Fibroblast of lung (primary cell): ENCODE measurements at regions not wholly inside any gene's neighbourhood (a gene's known extent, or its start where the extent isn't known, plus 50 kb on each side); places are given as distances from the start of the nearest gene placed in this dataset.

Source experiments
- DNase-seq, 2 donors: peaks; one replicate each; pipeline versions ENCODE4 v3.0.0 to v3.0.0-alpha.2; 2010; ENCODE audit warnings: low read depth in 2 of 2
- H2AFZ ChIP-seq: 2 replicates; pipeline ENCODE4 v1.5.1; 2012; ENCODE audit warnings: low read length, control low read depth, inconsistent platforms
- H3K27ac ChIP-seq: 2 replicates; pipeline ENCODE4 v1.5.1; 2011; ENCODE audit warnings: low read length, control low read depth; ENCODE audit not compliant: insufficient read depth
- H3K27me3 ChIP-seq: 2 replicates; pipeline ENCODE4 v1.5.1; 2011; ENCODE audit warnings: mild to moderate bottlenecking, low read length; ENCODE audit not compliant: control insufficient read depth, insufficient read depth
- H3K36me3 ChIP-seq: 2 replicates; pipeline ENCODE4 v1.5.1; 2011; ENCODE audit warnings: low read length; ENCODE audit not compliant: control insufficient read depth, insufficient read depth
- H3K4me1 ChIP-seq: 2 replicates; pipeline ENCODE4 v1.5.1; 2011; ENCODE audit warnings: low read length; ENCODE audit not compliant: control insufficient read depth, insufficient read depth; ENCODE audit errors: extremely low read depth
- H3K4me2 ChIP-seq: 2 replicates; pipeline ENCODE4 v1.5.1; 2011; ENCODE audit warnings: low read length, control low read depth; ENCODE audit not compliant: insufficient read depth; ENCODE audit errors: extremely low read depth
- H3K4me3 ChIP-seq, 4 experiments: fragments of 200-600 bp in 1 of 4; sonication (generic) in 1 of 4; replicated peaks in 1 of 4; 2 replicates each; pipeline ENCODE4 v1.5.1; 2011 to 2016; ENCODE audit warnings: low read length in 4 of 4, low read depth in 3 of 4, mild to moderate bottlenecking in 3 of 4, control low read depth in 2 of 4, inconsistent platforms in 1 of 4, mixed read lengths in 1 of 4; ENCODE audit not compliant: insufficient read depth in 1 of 4; ENCODE audit errors: control extremely low read depth in 1 of 4
- H3K79me2 ChIP-seq: 2 replicates; pipeline ENCODE4 v1.5.1; 2012; ENCODE audit warnings: mild to moderate bottlenecking, low read length, inconsistent platforms; ENCODE audit not compliant: control insufficient read depth, insufficient read depth
- H3K9ac ChIP-seq: 2 replicates; pipeline ENCODE4 v1.5.1; 2011; ENCODE audit warnings: mild to moderate bottlenecking, low read length, control low read depth; ENCODE audit not compliant: insufficient read depth
- H3K9me3 ChIP-seq: 2 replicates; pipeline ENCODE4 v1.5.1; 2012; ENCODE audit warnings: low read depth, low read length; ENCODE audit not compliant: control insufficient read depth, insufficient read depth
- H4K20me1 ChIP-seq: 2 replicates; pipeline ENCODE4 v1.5.1; 2011; ENCODE audit warnings: low read length; ENCODE audit not compliant: control insufficient read depth, insufficient read depth; ENCODE audit errors: extremely low read depth
- EZH2 ChIP-seq: IDR thresholded peaks from 2 replicates; pipeline ENCODE4 v1.5.1; 2012; ENCODE audit warnings: low read length, control low read depth, mild to moderate bottlenecking; ENCODE audit errors: missing control alignments
- TF ChIP-seq, protein P1 (sequence below), 2 donors: IDR thresholded peaks in 1 of 2; conservative IDR thresholded peaks in 1 of 2; 1 replicate in 1 of 2; 2 replicates in 1 of 2; pipeline ENCODE4 v1.5.1; 2011 to 2012; ENCODE audit warnings: low read length in 2 of 2, control low read depth in 1 of 2, inconsistent platforms in 1 of 2, low read depth in 1 of 2, mild to moderate bottlenecking in 1 of 2

DNA sequence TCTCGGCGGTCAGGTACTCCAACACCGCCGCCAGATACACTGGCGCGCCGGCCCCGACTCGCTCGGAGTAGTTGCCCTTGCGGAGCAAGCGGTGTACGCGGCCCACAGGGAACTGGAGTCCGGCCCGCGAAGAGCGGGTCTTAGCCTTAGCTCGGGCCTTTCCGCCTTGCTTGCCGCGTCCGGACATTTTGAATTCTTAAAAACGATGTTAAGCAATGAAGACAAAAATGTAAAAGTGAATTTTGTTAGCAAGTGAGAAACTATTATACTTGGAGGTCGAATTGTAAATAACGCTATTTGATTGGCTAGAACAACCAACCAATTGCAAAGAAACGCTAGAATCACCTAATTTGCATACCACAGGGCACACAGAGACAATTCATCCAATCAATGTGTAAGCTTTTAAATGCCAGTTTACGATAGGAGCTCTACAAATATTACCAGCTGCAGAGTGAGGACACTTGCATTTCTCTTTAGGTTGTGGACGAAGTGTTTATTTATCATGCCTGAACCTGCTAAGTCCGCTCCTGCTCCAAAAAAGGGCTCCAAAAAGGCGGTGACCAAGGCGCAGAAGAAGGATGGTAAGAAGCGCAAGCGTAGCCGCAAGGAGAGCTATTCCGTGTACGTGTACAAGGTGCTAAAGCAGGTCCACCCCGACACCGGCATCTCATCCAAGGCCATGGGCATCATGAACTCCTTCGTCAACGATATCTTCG is 112.0 kb downstream of the HFE start:
- Histone ChIP-seq H3K4me3 (peak overlapping the region; percentile 82 to 88 (median 86)), H2AFZ (peak overlapping the region; percentile 76), H4K20me1 (peaks cover 3% of the 10 kb centered on the region), H3K9ac (peak overlapping the region; percentile 63), H3K9me3 (no peaks in the 10 kb centered on the region), H3K36me3 (no peaks in the 10 kb centered on the region), H3K27ac (peak overlapping the region; percentile 86), H3K79me2 (peaks cover 15% of the 10 kb centered on the region), H3K4me1 (peaks cover 4% of the 10 kb centered on the region), H3K27me3 (no peaks in the 10 kb centered on the region), H3K4me2 (peak overlapping the region; percentile 97)
- TF ChIP-seq EZH2: no peak
- TF ChIP-seq, protein P1, sequence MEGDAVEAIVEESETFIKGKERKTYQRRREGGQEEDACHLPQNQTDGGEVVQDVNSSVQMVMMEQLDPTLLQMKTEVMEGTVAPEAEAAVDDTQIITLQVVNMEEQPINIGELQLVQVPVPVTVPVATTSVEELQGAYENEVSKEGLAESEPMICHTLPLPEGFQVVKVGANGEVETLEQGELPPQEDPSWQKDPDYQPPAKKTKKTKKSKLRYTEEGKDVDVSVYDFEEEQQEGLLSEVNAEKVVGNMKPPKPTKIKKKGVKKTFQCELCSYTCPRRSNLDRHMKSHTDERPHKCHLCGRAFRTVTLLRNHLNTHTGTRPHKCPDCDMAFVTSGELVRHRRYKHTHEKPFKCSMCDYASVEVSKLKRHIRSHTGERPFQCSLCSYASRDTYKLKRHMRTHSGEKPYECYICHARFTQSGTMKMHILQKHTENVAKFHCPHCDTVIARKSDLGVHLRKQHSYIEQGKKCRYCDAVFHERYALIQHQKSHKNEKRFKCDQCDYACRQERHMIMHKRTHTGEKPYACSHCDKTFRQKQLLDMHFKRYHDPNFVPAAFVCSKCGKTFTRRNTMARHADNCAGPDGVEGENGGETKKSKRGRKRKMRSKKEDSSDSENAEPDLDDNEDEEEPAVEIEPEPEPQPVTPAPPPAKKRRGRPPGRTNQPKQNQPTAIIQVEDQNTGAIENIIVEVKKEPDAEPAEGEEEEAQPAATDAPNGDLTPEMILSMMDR (conservative IDR thresholded peaks at IDR 0.05 in 1 of 2, IDR thresholded peaks at IDR 0.05 in 1 of 2; ENCODE audit: low read depth in 1 of 2, low read length in 2 of 2): no peak
- peak; percentile 95 to 99 for DNase-seq

- Histone ChIP-seq H4K20me1 (peaks cover 3% of the 10 kb centered on the region), H3K4me1 (peaks cover 4% of the 10 kb centered on the region), H2AFZ (peak overlapping the region; percentile 76), H3K36me3 (no peaks in the 10 kb centered on the region), H3K4me3 (peak overlapping the region; percentile 66 to 88 (median 86)), H3K9ac (no peak overlapping the region), H3K79me2 (peaks cover 15% of the 10 kb centered on the region), H3K9me3 (no peaks in the 10 kb centered on the region), H3K4me2 (peak overlapping the region; percentile 79), H3K27ac (peak overlapping the region; percentile 86), H3K27me3 (no peaks in the 10 kb centered on the region)
- DNase-seq: peak; percentile 30 to 73
- no peak for TF ChIP-seq EZH2
Observed at GRCh38 chr6:26199773-26200764, 112.8 kb downstream of the HFE start.

DNA sequence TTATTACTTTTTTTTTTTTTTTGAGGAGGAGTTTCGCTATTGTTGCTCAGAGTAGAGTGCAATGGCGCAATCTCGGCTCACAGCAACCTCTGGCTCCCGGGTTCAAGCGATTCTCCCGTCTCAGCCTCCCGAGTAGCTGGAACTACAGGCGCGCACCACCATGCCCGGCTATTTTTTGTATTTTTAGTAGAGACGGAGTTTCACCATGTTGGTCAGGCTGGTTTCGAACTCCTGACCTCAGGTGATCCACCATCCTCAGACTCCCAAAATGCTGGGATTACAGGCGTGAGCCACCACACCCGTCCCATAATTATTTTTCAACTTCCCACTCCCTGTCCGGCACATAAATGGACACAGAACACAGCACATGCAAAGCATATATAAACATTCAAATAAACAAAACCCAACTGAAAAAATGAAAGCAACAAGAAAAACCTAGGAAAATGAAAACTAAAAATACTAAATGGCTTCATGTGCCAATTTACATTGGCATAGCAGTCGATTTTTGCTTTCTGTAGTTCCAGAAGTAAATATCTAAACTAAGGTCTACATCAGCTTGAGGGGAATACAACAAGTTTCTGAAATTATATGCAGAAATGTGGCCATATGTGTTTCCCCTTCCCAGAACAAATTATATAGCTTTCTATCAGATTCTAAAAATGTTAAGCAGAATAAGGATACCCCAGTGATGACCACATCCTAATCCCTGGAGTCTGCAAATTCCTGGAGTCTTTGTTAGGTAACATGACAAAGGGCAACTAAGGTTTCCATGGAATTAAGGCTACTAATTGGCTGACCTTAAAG is 113.9 kb downstream of the HFE start:
- Histone ChIP-seq H3K9me3 (no peaks in the 10 kb centered on the region), H3K79me2 (peaks cover 10% of the 10 kb centered on the region), H3K4me3 (no peak overlapping the region), H3K27me3 (no peaks in the 10 kb centered on the region), H3K36me3 (no peaks in the 10 kb centered on the region), H3K4me1 (peaks cover 4% of the 10 kb centered on the region), H3K4me2 (no peak overlapping the region), H2AFZ (no peak overlapping the region), H4K20me1 (peaks cover 3% of the 10 kb centered on the region), H3K9ac (no peak overlapping the region), H3K27ac (no peak overlapping the region)
- no peak for TF ChIP-seq EZH2
- TF ChIP-seq, protein P1 (conservative IDR thresholded peaks at IDR 0.05 in 1 of 2, IDR thresholded peaks at IDR 0.05 in 1 of 2; ENCODE audit: low read depth in 1 of 2, low read length in 2 of 2): no peak
- DNase-seq: no peak
